ENCODE measurements at regions not wholly inside any gene's neighbourhood (a gene's known extent, or its start where the extent isn't known, plus 50 kb on each side); places are given as distances from the start of the nearest gene placed in this dataset.
"Not testable (repeated sequence)": the region's sequence is repeated elsewhere in the genome, so short reads cannot be mapped to it uniquely, and the experiment has no call there.

DNA sequence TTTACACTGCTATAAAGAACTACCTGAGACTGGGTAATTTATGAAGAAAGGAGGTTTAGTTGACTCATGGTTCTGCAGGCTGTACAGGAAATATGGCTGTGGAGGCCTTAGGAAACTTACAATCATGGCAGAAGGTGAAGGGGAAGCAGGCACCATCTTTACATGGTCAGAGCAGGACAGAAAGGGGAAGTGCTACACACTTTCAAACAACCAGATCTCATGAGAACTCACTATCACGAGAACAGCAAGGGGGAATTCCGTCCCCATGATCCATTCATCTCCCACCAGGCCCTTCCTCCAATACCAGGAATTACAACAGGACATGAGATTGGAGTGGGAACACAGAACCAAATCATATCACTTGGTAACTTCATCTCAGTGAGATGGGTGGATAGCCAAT lies 536.5 kb upstream of the ID2 start:
- not testable (repeated sequence) for TF ChIP-seq CTCF (IDR thresholded peaks at IDR 0.05; ENCODE audit: poor library complexity, severe bottlenecking); EZH2 (IDR thresholded peaks at IDR 0.05; ENCODE audit: borderline replicate concordance, insufficient read depth, low read length, poor library complexity, severe bottlenecking); POLR2AphosphoS5 (IDR thresholded peaks at IDR 0.05); SMC3 (conservative IDR thresholded peaks at IDR 0.05; ENCODE audit: poor library complexity); TAF1 (IDR thresholded peaks at IDR 0.05; ENCODE audit: low read depth); MXI1 (conservative IDR thresholded peaks at IDR 0.05; ENCODE audit: poor library complexity, severe bottlenecking); RAD21 (conservative IDR thresholded peaks at IDR 0.05); REST (IDR thresholded peaks at IDR 0.05; ENCODE audit: borderline replicate concordance); EP300 (conservative IDR thresholded peaks at IDR 0.05; ENCODE audit: poor library complexity, severe bottlenecking)

Data from neural cell (in vitro differentiated cells).